Activated CD8-positive, alpha-beta T cell treated with anti-CD3 and anti-CD28 coated beads, Interleukin-2, amount 10 ng/mL, durations not matched to agents 7 days and 5 days (primary cell): ENCODE measurements at regions not wholly inside any gene's neighbourhood (a gene's known extent, or its start where the extent isn't known, plus 50 kb on each side); places are given as distances from the start of the nearest gene placed in this dataset.
"Not testable (repeated sequence)": the region's sequence is repeated elsewhere in the genome, so short reads cannot be mapped to it uniquely, and the experiment has no call there.

Source experiments
- ATAC-seq: fragments of 150-1000 bp; cut with Tn5 transposase; one replicate; pipeline ENCODE4 v1.10.0; 2021; ENCODE audit warnings: moderate library complexity
- CTCF ChIA-PET: fragments of 350-600 bp; sonication (Branson Sonifier 250); formaldehyde crosslinking; loops from one replicate; lab custom pipeline; 2021; ENCODE audit warnings: antibody characterized with exemption; lab: Charles Lee
- POLR2A ChIA-PET: fragments of 350-600 bp; sonication (Branson Sonifier 250); formaldehyde crosslinking; loops from one replicate; lab custom pipeline; 2021; ENCODE audit warnings: antibody characterized with exemption; lab: Charles Lee
- DNase-seq: peaks from one replicate; pipeline ENCODE4 v3.0.0-alpha.2; 2020
- H3K27ac Mint-ChIP-seq: one replicate; pipeline ENCODE4 v1.8.0; 2021; ENCODE audit warnings: mild to moderate bottlenecking, mixed read lengths
- H3K27me3 Mint-ChIP-seq: one replicate; pipeline ENCODE4 v1.8.0; 2021; ENCODE audit warnings: low read depth, mixed read lengths
- H3K36me3 Mint-ChIP-seq: one replicate; pipeline ENCODE4 v1.8.0; 2021; ENCODE audit warnings: low read depth, mixed read lengths
- H3K4me1 Mint-ChIP-seq: one replicate; pipeline ENCODE4 v1.8.0; 2021; ENCODE audit warnings: low read depth, mixed read lengths
- H3K4me3 Mint-ChIP-seq: one replicate; pipeline ENCODE4 v1.8.0; 2021; ENCODE audit warnings: mild to moderate bottlenecking, mixed read lengths
- H3K9me3 Mint-ChIP-seq: one replicate; pipeline ENCODE4 v1.8.0; 2022; ENCODE audit warnings: mixed read lengths; ENCODE audit not compliant: insufficient read depth

- ChIA-PET POLR2A (no interaction called here), CTCF (no interaction called here)
- no peak for ATAC-seq
- H3K9me3 Mint-ChIP-seq: no peaks in the 10 kb centered on the region
- no peaks in the 10 kb centered on the region for H3K27me3 Mint-ChIP-seq
- H3K4me1 Mint-ChIP-seq: no peaks in the 10 kb centered on the region
- no peak overlapping the region for H3K4me3 Mint-ChIP-seq
- DNase-seq: no peak
- no peak overlapping the region for H3K27ac Mint-ChIP-seq
- H3K36me3 Mint-ChIP-seq: no peaks in the 10 kb centered on the region
Observed at GRCh38 chr4:125191232-125191631, 123.5 kb upstream of the FAT4 start.

- Mint-ChIP-seq H3K9me3 (no peaks in the 10 kb centered on the region), H3K36me3 (no peaks in the 10 kb centered on the region), H3K4me1 (no peaks in the 10 kb centered on the region), H3K4me3 (no peak overlapping the region), H3K27ac (no peak overlapping the region), H3K27me3 (no peaks in the 10 kb centered on the region)
- ATAC-seq (no peak), DNase-seq (no peak)
- CTCF ChIA-PET: no interaction called here
- POLR2A ChIA-PET: no interaction called here
Observed at GRCh38 chr4:125187226-125188176, 127.3 kb upstream of the FAT4 start.

- no peak for ATAC-seq
- POLR2A ChIA-PET: no interaction called here
- Mint-ChIP-seq H3K9me3 (no peaks in the 10 kb centered on the region), H3K36me3 (no peaks in the 10 kb centered on the region), H3K27ac (no peak overlapping the region), H3K27me3 (no peaks in the 10 kb centered on the region), H3K4me3 (no peak overlapping the region), H3K4me1 (no peaks in the 10 kb centered on the region)
- CTCF ChIA-PET: no interaction called here
- DNase-seq: no peak
Observed at GRCh38 chr4:125184116-125184515, 130.6 kb upstream of the FAT4 start.

GRCh38 chr4:125181804-125182203 is 133.0 kb upstream of the FAT4 start:
- Mint-ChIP-seq H3K27ac (no peak overlapping the region), H3K4me1 (no peaks in the 10 kb centered on the region), H3K4me3 (no peak overlapping the region), H3K9me3 (no peaks in the 10 kb centered on the region), H3K36me3 (no peaks in the 10 kb centered on the region), H3K27me3 (no peaks in the 10 kb centered on the region)
- ChIA-PET POLR2A (no interaction called here), CTCF (no interaction called here)
- DNase-seq (no peak), ATAC-seq (no peak)

- Mint-ChIP-seq H3K9me3 (no peaks in the 10 kb centered on the region), H3K4me1 (no peaks in the 10 kb centered on the region), H3K27me3 (no peaks in the 10 kb centered on the region), H3K27ac (no peak overlapping the region), H3K4me3 (no peak overlapping the region), H3K36me3 (no peaks in the 10 kb centered on the region)
- ATAC-seq (no peak), DNase-seq (no peak)
- POLR2A ChIA-PET: no interaction called here
- CTCF ChIA-PET: no interaction called here
Observed at GRCh38 chr4:125179727-125180126, 135.0 kb upstream of the FAT4 start.

GRCh38 chr4:125169192-125169591 is 145.6 kb upstream of the FAT4 start:
- Mint-ChIP-seq H3K4me3 (no peak overlapping the region), H3K27ac (no peak overlapping the region), H3K36me3 (no peaks in the 10 kb centered on the region), H3K4me1 (no peaks in the 10 kb centered on the region), H3K27me3 (no peaks in the 10 kb centered on the region), H3K9me3 (peaks cover under 1% of the 10 kb centered on the region)
- ATAC-seq (no peak), DNase-seq (no peak)
- POLR2A ChIA-PET: no interaction called here
- CTCF ChIA-PET: no interaction called here

- Mint-ChIP-seq H3K4me1 (no peaks in the 10 kb centered on the region), H3K27ac (no peak overlapping the region), H3K27me3 (no peaks in the 10 kb centered on the region), H3K36me3 (no peaks in the 10 kb centered on the region), H3K9me3 (no peaks in the 10 kb centered on the region), H3K4me3 (no peak overlapping the region)
- ATAC-seq: no peak
- CTCF ChIA-PET: no interaction called here
- no peak for DNase-seq
- POLR2A ChIA-PET: no interaction called here
Observed at GRCh38 chr4:125168531-125168930, 146.2 kb upstream of the FAT4 start.

- ATAC-seq, CTCF ChIA-PET: not testable (repeated sequence)
Observed at GRCh38 chr4:125166012-125166411, 148.7 kb upstream of the FAT4 start.

GRCh38 chr4:125159001-125159400 is 155.8 kb upstream of the FAT4 start:
- DNase-seq (no peak), ATAC-seq (no peak)
- Mint-ChIP-seq H3K27me3 (no peaks in the 10 kb centered on the region), H3K27ac (no peak overlapping the region), H3K4me3 (no peak overlapping the region), H3K9me3 (no peaks in the 10 kb centered on the region), H3K36me3 (no peaks in the 10 kb centered on the region), H3K4me1 (no peaks in the 10 kb centered on the region)
- ChIA-PET POLR2A (no interaction called here), CTCF (no interaction called here)

More at GRCh38 chr4:125166012-125166411, 148.7 kb upstream of the FAT4 start:
- H3K4me1 Mint-ChIP-seq, H3K27ac Mint-ChIP-seq, H3K4me3 Mint-ChIP-seq, POLR2A ChIA-PET, DNase-seq, H3K27me3 Mint-ChIP-seq, H3K9me3 Mint-ChIP-seq, H3K36me3 Mint-ChIP-seq: not testable (repeated sequence)

GRCh38 chr4:125155251-125155650 is 159.5 kb upstream of the FAT4 start:
- Mint-ChIP-seq H3K4me3 (no peak overlapping the region), H3K36me3 (no peaks in the 10 kb centered on the region), H3K4me1 (no peaks in the 10 kb centered on the region), H3K27me3 (no peaks in the 10 kb centered on the region), H3K27ac (no peak overlapping the region), H3K9me3 (no peaks in the 10 kb centered on the region)
- ChIA-PET POLR2A (no interaction called here), CTCF (no interaction called here)
- ATAC-seq: no peak
- DNase-seq: no peak

- Mint-ChIP-seq H3K27me3 (no peaks in the 10 kb centered on the region), H3K36me3 (no peaks in the 10 kb centered on the region), H3K4me3 (no peak overlapping the region), H3K27ac (no peak overlapping the region), H3K9me3 (no peaks in the 10 kb centered on the region), H3K4me1 (no peaks in the 10 kb centered on the region)
- ChIA-PET POLR2A (no interaction called here), CTCF (no interaction called here)
- ATAC-seq (no peak), DNase-seq (no peak)
Observed at GRCh38 chr4:125140966-125141495, 173.7 kb upstream of the FAT4 start.

GRCh38 chr4:125135652-125136051 is 179.1 kb upstream of the FAT4 start:
- ChIA-PET POLR2A (no interaction called here), CTCF (no interaction called here)
- Mint-ChIP-seq H3K27ac (no peak overlapping the region), H3K27me3 (no peaks in the 10 kb centered on the region), H3K36me3 (no peaks in the 10 kb centered on the region), H3K4me3 (no peak overlapping the region), H3K9me3 (no peaks in the 10 kb centered on the region), H3K4me1 (no peaks in the 10 kb centered on the region)
- no peak for ATAC-seq
- DNase-seq: no peak
